Loucy (cell line): ENCODE measurements at regions not wholly inside any gene's neighbourhood (a gene's known extent, or its start where the extent isn't known, plus 50 kb on each side); places are given as distances from the start of the nearest gene placed in this dataset.

Experiments used
- CTCF ChIP-seq: fragments of 200-600 bp; sonication (generic); conservative IDR thresholded peaks from 2 replicates; pipeline ENCODE4 v1.5.1; 2014; ENCODE audit warnings: mild to moderate bottlenecking, antibody characterized with exemption, low read length
- EZH2phosphoT487 ChIP-seq: fragments of 200-600 bp; IDR thresholded peaks from 2 replicates; pipeline ENCODE4 v1.6.1; 2018; ENCODE audit warnings: antibody characterized with exemption, mild to moderate bottlenecking, moderate library complexity, borderline replicate concordance

- TF ChIP-seq CTCF = no peak
- TF ChIP-seq EZH2phosphoT487 = no peak
These were observed 235.6 kb downstream of the DACT1 start for GRCh38 chr14:58873228-58873953.
